ENCODE measurements at regions not wholly inside any gene's neighbourhood (a gene's known extent, or its start where the extent isn't known, plus 50 kb on each side); places are given as distances from the start of the nearest gene placed in this dataset.

DNA sequence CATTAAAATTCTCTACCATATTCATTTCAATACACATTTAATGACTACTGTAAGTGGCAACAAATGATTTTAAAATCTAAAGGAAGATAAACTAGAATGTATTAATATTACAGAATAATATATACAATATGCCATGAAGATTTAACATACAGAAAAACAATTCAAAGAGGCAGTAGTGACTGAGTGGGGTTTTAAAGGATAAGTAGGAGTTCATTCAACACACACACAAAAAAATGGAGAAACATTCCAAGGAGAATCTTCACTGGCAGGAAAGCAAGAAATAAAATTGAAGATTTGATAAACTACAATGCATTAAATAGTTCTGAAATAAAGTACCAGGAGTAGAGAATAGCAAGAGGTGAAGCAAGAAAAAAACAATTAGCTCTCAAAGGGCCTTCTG, 215.1 kb downstream of the IBTK start:
- Mint-ChIP-seq H3K4me1 (peaks cover 6% of the 10 kb centered on the region), H3K9me3 (no peaks in the 10 kb centered on the region), H3K4me3 (no peak overlapping the region), H3K27ac (no peak overlapping the region), H3K27me3 (ENCODE audit: low read depth, poor library complexity) (no peaks in the 10 kb centered on the region), H3K36me3 (ENCODE audit: low read depth) (no peaks in the 10 kb centered on the region)
- TF ChIP-seq, protein P1, sequence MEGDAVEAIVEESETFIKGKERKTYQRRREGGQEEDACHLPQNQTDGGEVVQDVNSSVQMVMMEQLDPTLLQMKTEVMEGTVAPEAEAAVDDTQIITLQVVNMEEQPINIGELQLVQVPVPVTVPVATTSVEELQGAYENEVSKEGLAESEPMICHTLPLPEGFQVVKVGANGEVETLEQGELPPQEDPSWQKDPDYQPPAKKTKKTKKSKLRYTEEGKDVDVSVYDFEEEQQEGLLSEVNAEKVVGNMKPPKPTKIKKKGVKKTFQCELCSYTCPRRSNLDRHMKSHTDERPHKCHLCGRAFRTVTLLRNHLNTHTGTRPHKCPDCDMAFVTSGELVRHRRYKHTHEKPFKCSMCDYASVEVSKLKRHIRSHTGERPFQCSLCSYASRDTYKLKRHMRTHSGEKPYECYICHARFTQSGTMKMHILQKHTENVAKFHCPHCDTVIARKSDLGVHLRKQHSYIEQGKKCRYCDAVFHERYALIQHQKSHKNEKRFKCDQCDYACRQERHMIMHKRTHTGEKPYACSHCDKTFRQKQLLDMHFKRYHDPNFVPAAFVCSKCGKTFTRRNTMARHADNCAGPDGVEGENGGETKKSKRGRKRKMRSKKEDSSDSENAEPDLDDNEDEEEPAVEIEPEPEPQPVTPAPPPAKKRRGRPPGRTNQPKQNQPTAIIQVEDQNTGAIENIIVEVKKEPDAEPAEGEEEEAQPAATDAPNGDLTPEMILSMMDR (IDR thresholded peaks at IDR 0.05): no peak
- DNase-seq: no peak

DNA sequence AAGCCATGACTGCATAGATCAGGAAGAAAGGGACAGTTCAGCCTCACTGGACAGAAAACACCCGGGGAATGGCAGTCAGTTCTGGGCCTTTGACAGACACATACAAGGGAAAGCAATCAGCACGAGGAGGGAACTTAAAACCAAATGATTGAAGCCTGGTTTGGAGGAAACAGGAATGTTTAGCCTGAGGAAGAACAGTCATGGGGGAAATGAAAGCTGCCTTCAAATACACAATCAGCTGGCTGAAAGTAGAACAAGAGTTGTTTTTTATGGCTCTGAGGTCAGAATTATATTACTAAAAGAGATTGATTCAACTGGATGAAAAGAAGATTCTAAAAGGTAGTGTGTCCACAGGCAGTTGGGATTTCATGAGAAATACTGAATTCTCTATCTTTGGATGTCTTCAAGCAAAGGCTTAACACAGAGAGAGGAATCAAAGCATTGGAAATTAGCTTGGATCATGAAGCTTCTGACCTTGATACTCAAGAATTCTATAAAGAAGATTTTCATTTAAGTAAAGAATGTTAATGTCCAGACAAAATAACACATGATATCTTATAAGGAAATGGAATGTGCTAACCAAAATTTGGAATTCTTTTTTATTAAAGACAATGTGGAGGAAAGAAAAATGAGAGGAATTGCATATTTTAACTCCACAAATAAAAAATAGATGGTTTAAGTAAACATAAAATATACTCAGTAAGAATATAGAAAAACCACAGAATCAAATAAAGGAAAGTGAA, 216.6 kb downstream of the IBTK start:
- no peak overlapping the region for H3K27ac Mint-ChIP-seq
- H3K36me3 Mint-ChIP-seq (ENCODE audit: low read depth): no peaks in the 10 kb centered on the region
- H3K27me3 Mint-ChIP-seq (ENCODE audit: low read depth, poor library complexity): peaks cover 3% of the 10 kb centered on the region
- peaks cover 6% of the 10 kb centered on the region for H3K4me1 Mint-ChIP-seq
- no peaks in the 10 kb centered on the region for H3K9me3 Mint-ChIP-seq
- TF ChIP-seq, protein P1 (IDR thresholded peaks at IDR 0.05): no peak
- DNase-seq: no peak
- no peak overlapping the region for H3K4me3 Mint-ChIP-seq

DNA sequence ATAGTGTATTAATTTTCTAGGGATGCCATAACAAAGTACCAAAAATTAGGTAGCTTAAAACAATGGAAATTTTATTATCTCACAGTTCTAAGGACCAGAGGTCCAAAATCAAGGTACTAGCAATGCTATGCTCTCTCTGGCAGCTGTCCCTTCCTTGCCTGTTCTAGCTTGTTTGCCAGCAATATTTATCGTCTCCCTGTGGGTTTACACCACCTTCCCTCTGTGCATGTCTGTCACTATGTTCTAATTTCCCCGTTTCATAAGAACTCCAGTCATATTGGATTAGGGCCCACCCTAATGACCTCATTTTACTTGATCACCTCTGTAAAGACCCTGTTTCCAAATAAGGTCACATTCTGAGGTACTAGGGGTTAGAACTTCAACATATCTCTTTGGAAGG, 217.2 kb downstream of the IBTK start:
- TF ChIP-seq, protein P1 (IDR thresholded peaks at IDR 0.05): no peak
- Mint-ChIP-seq H3K27me3 (ENCODE audit: low read depth, poor library complexity) (peaks cover 3% of the 10 kb centered on the region), H3K27ac (no peak overlapping the region), H3K4me3 (no peak overlapping the region), H3K36me3 (ENCODE audit: low read depth) (no peaks in the 10 kb centered on the region), H3K9me3 (no peaks in the 10 kb centered on the region), H3K4me1 (peaks cover 6% of the 10 kb centered on the region)
- DNase-seq: no peak

DNA sequence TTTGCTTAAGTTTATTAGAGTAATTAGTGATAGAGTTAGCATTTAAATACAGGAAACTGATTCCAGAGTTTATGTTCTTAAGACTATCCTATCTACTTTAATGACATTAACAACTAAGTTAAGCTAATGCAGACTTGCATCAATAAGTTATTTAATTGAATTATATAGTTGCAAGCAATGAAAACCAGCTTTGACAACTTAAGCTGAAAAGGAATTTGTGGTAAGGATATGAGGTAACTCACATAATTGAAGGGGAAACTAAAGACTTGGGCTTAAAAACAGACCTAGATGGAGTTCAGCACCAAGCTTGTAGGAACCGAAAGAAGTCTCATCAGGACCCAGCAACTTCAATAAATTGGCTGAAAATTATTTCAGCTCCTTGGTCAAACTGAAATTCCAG, 222.3 kb downstream of the IBTK start:
- TF ChIP-seq, protein P1 (IDR thresholded peaks at IDR 0.05): no peak
- no peaks in the 10 kb centered on the region for H3K4me1 Mint-ChIP-seq
- H3K27ac Mint-ChIP-seq: no peak overlapping the region
- no peak overlapping the region for H3K4me3 Mint-ChIP-seq
- peaks cover 3% of the 10 kb centered on the region for H3K27me3 Mint-ChIP-seq (ENCODE audit: low read depth, poor library complexity)
- DNase-seq: no peak
- H3K36me3 Mint-ChIP-seq (ENCODE audit: low read depth): no peaks in the 10 kb centered on the region
- no peaks in the 10 kb centered on the region for H3K9me3 Mint-ChIP-seq

DNA sequence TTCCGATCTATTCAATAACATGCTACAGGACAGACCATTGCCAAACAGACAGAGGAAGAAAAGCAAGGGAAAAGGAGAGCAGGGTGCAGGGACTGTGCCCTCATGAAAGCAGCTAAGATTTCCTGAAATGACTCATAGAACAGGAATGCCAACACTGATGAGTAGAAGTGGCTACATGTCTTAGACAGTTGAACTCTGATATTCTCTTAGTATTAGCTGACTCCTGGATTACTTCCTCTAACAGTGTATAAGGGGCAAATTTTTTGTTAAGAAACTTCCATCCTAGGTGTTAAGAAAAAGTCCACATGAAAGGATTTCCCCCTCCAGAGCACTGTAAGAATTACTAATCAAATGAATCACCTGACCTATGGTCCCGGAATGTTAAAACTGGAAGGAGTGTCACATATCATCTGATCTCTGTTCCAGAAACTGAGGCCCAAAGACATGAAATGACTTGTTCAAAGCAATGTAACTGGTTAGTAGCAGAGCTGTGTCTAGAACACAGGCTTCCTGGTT, 224.9 kb downstream of the IBTK start:
- Mint-ChIP-seq H3K4me3 (no peak overlapping the region), H3K9me3 (no peaks in the 10 kb centered on the region), H3K27me3 (ENCODE audit: low read depth, poor library complexity) (peaks cover 3% of the 10 kb centered on the region), H3K27ac (no peak overlapping the region), H3K4me1 (no peaks in the 10 kb centered on the region), H3K36me3 (ENCODE audit: low read depth) (no peaks in the 10 kb centered on the region)
- TF ChIP-seq, protein P1 (IDR thresholded peaks at IDR 0.05): no peak
- no peak for DNase-seq

DNA sequence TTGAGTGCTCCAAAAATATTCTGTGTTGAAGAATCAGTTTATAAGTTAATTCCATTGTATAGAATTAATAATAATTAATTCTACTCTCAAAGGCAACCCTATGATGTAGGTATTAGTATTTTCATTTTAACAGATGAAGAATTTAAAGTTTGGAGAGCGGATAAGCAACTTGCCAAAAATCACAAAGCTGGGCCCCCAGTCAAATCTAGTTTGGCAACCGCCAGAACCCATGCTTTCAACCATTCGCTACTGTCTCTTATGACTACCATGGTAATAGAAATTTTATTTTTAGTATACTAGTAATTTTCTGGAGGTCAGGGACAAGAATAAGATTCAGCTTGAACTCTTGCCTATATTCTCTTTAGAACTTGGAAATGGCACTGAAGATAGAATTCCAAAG, 229.8 kb downstream of the IBTK start:
- TF ChIP-seq, protein P1 (IDR thresholded peaks at IDR 0.05): no peak
- Mint-ChIP-seq H3K4me3 (no peak overlapping the region), H3K27me3 (ENCODE audit: low read depth, poor library complexity) (no peaks in the 10 kb centered on the region), H3K4me1 (peaks cover 6% of the 10 kb centered on the region), H3K27ac (no peak overlapping the region), H3K9me3 (no peaks in the 10 kb centered on the region), H3K36me3 (ENCODE audit: low read depth) (no peaks in the 10 kb centered on the region)
- no peak for DNase-seq

Data from nephron progenitor cell (in vitro differentiated cells).